GM06990 (cell line): ENCODE measurements at regions not wholly inside any gene's neighbourhood (a gene's known extent, or its start where the extent isn't known, plus 50 kb on each side); places are given as distances from the start of the nearest gene placed in this dataset.

ENCODE experiments used
- DNase-seq: peaks from one replicate; pipeline ENCODE4 v3.0.0-alpha.2; 2011; ENCODE audit not compliant: insufficient read length; ENCODE audit errors: extremely low read depth
- H3K27me3 ChIP-seq: replicated peaks from 2 replicates; pipeline ENCODE4 v1.6.0; 2011; ENCODE audit warnings: low read length; ENCODE audit not compliant: control insufficient read depth, insufficient read depth
- H3K36me3 ChIP-seq: 2 replicates; pipeline ENCODE4 v1.5.1; 2011; ENCODE audit warnings: low read length; ENCODE audit not compliant: control insufficient read depth, insufficient read depth
- H3K4me3 ChIP-seq: replicated peaks from 2 replicates; pipeline ENCODE4 v1.5.1; 2011; ENCODE audit warnings: low read depth, mild to moderate bottlenecking, control low read depth, low read length
- CTCF ChIP-seq: IDR thresholded peaks from 2 replicates; pipeline ENCODE4 v1.5.1; 2011; ENCODE audit warnings: low read length, control low read depth, mild to moderate bottlenecking, inconsistent platforms; ENCODE audit not compliant: insufficient read depth, poor library complexity, severe bottlenecking

- no peak for DNase-seq
- Histone ChIP-seq H3K4me3 (no peak overlapping the region), H3K36me3 (no peaks in the 10 kb centered on the region), H3K27me3 (no peaks in the 10 kb centered on the region; the same call in 1 of the 2 replicates)
- TF ChIP-seq CTCF, result no peak
These were observed 184.8 kb downstream of the TXNL1 start for GRCh38 chr18:56453631-56454030.

GRCh38 chr18:56451188-56451587 is 187.2 kb downstream of the TXNL1 start:
- Histone ChIP-seq H3K4me3 (no peak overlapping the region), H3K36me3 (no peaks in the 10 kb centered on the region), H3K27me3 (no peaks in the 10 kb centered on the region)
- no peak for DNase-seq
- no peak for TF ChIP-seq CTCF

- DNase-seq, result no peak
- TF ChIP-seq CTCF, result no peak
- no peaks in the 10 kb centered on the region for H3K36me3 ChIP-seq
- no peak overlapping the region for H3K4me3 ChIP-seq
- H3K27me3 ChIP-seq, result no peaks in the 10 kb centered on the region
These were observed 189.6 kb downstream of the TXNL1 start for GRCh38 chr18:56448751-56449150.

- DNase-seq, result no peak
- Histone ChIP-seq H3K36me3 (no peaks in the 10 kb centered on the region), H3K4me3 (no peak overlapping the region), H3K27me3 (no peaks in the 10 kb centered on the region)
- TF ChIP-seq CTCF, result no peak
These were observed 193.0 kb downstream of the TXNL1 start for GRCh38 chr18:56445422-56445821.

GRCh38 chr18:56444201-56444600 is 194.2 kb downstream of the TXNL1 start:
- H3K27me3 ChIP-seq, result no peaks in the 10 kb centered on the region
- no peak overlapping the region for H3K4me3 ChIP-seq
- no peak for DNase-seq
- H3K36me3 ChIP-seq, result no peaks in the 10 kb centered on the region
- no peak for TF ChIP-seq CTCF
